Mucosa of stomach (tissue), 1 donor: ENCODE measurements at regions not wholly inside any gene's neighbourhood (a gene's known extent, or its start where the extent isn't known, plus 50 kb on each side); places are given as distances from the start of the nearest gene placed in this dataset.

Experiments used
- H3K27me3 ChIP-seq: one replicate; pipeline ENCODE4 v1.7.0; 2013; ENCODE audit warnings: mild to moderate bottlenecking, low read length; ENCODE audit not compliant: control insufficient read depth, insufficient read depth
- H3K36me3 ChIP-seq: one replicate; pipeline ENCODE4 v1.7.0; 2013; ENCODE audit warnings: low read length; ENCODE audit not compliant: control insufficient read depth, insufficient read depth
- H3K4me1 ChIP-seq: one replicate; pipeline ENCODE4 v1.7.0; 2013; ENCODE audit warnings: mild to moderate bottlenecking, low read length; ENCODE audit not compliant: control insufficient read depth, insufficient read depth
- H3K4me3 ChIP-seq: one replicate; pipeline ENCODE4 v1.7.0; 2013; ENCODE audit warnings: low read length
- H3K9ac ChIP-seq: one replicate; pipeline ENCODE4 v1.7.0; 2013; ENCODE audit warnings: mild to moderate bottlenecking, low read length, moderate library complexity
- H3K9me3 ChIP-seq: one replicate; pipeline ENCODE4 v1.7.0; 2013; ENCODE audit warnings: mild to moderate bottlenecking, low read length, moderate library complexity; ENCODE audit not compliant: control insufficient read depth
- donor health status: Pancreatic carcinoma.

- H3K36me3 ChIP-seq, result no peaks in the 10 kb centered on the region
- no peak overlapping the region for H3K9ac ChIP-seq
- H3K4me3 ChIP-seq, result no peak overlapping the region
- H3K4me1 ChIP-seq, result peaks cover 15% of the 10 kb centered on the region
- no peaks in the 10 kb centered on the region for H3K27me3 ChIP-seq
- H3K9me3 ChIP-seq, result no peaks in the 10 kb centered on the region
Observed at GRCh38 chr5:125560476-125561225, 814.2 kb upstream of the ZNF608 start.

- H3K9me3 ChIP-seq, result no peaks in the 10 kb centered on the region
- no peaks in the 10 kb centered on the region for H3K27me3 ChIP-seq
- H3K4me1 ChIP-seq, result peaks cover 4% of the 10 kb centered on the region
- no peak overlapping the region for H3K9ac ChIP-seq
- no peak overlapping the region for H3K4me3 ChIP-seq
- H3K36me3 ChIP-seq, result no peaks in the 10 kb centered on the region
Observed at GRCh38 chr5:125564317-125564975, 818.0 kb upstream of the ZNF608 start.

- no peak overlapping the region for H3K4me3 ChIP-seq
- no peaks in the 10 kb centered on the region for H3K9me3 ChIP-seq
- no peak overlapping the region for H3K9ac ChIP-seq
- H3K36me3 ChIP-seq, result no peaks in the 10 kb centered on the region
- H3K27me3 ChIP-seq, result no peaks in the 10 kb centered on the region
- H3K4me1 ChIP-seq, result no peaks in the 10 kb centered on the region
Observed at GRCh38 chr5:125574491-125575044, 828.1 kb upstream of the ZNF608 start.

- Histone ChIP-seq H3K27me3 (no peaks in the 10 kb centered on the region), H3K4me3 (no peak overlapping the region), H3K36me3 (no peaks in the 10 kb centered on the region), H3K4me1 (no peaks in the 10 kb centered on the region), H3K9ac (no peak overlapping the region), H3K9me3 (no peaks in the 10 kb centered on the region)
Observed at GRCh38 chr5:125575171-125575890, 828.9 kb upstream of the ZNF608 start.

- H3K4me3 ChIP-seq, result no peak overlapping the region
- no peaks in the 10 kb centered on the region for H3K36me3 ChIP-seq
- no peaks in the 10 kb centered on the region for H3K9me3 ChIP-seq
- H3K9ac ChIP-seq, result no peak overlapping the region
- H3K4me1 ChIP-seq, result no peaks in the 10 kb centered on the region
- H3K27me3 ChIP-seq, result no peaks in the 10 kb centered on the region
Observed at GRCh38 chr5:125575891-125576505, 829.6 kb upstream of the ZNF608 start.

GRCh38 chr5:125576822-125577221, 830.4 kb upstream of the ZNF608 start:
- Histone ChIP-seq H3K36me3 (no peaks in the 10 kb centered on the region), H3K9ac (no peak overlapping the region)

GRCh38 chr5:125578551-125578950, 832.1 kb upstream of the ZNF608 start:
- Histone ChIP-seq H3K4me3 (no peak overlapping the region), H3K9ac (no peak overlapping the region), H3K36me3 (no peaks in the 10 kb centered on the region), H3K4me1 (no peaks in the 10 kb centered on the region), H3K27me3 (no peaks in the 10 kb centered on the region), H3K9me3 (no peaks in the 10 kb centered on the region)

More at GRCh38 chr5:125576822-125577221, 830.4 kb upstream of the ZNF608 start:
- no peaks in the 10 kb centered on the region for H3K4me1 ChIP-seq
- H3K9me3 ChIP-seq, result no peaks in the 10 kb centered on the region
- no peaks in the 10 kb centered on the region for H3K27me3 ChIP-seq
- no peak overlapping the region for H3K4me3 ChIP-seq

- Histone ChIP-seq H3K9me3 (no peaks in the 10 kb centered on the region), H3K36me3 (no peaks in the 10 kb centered on the region), H3K4me1 (no peaks in the 10 kb centered on the region), H3K27me3 (no peaks in the 10 kb centered on the region), H3K9ac (no peak overlapping the region), H3K4me3 (no peak overlapping the region)
Observed at GRCh38 chr5:125579182-125579581, 832.7 kb upstream of the ZNF608 start.

GRCh38 chr5:125581311-125581710, 834.9 kb upstream of the ZNF608 start:
- Histone ChIP-seq H3K4me3 (no peak overlapping the region), H3K36me3 (no peaks in the 10 kb centered on the region), H3K9me3 (no peaks in the 10 kb centered on the region), H3K4me1 (no peaks in the 10 kb centered on the region), H3K9ac (no peak overlapping the region), H3K27me3 (no peaks in the 10 kb centered on the region)

- Histone ChIP-seq H3K4me3 (no peak overlapping the region), H3K9ac (no peak overlapping the region), H3K4me1 (no peaks in the 10 kb centered on the region), H3K9me3 (no peaks in the 10 kb centered on the region), H3K27me3 (no peaks in the 10 kb centered on the region), H3K36me3 (no peaks in the 10 kb centered on the region)
Observed at GRCh38 chr5:125582352-125582751, 835.9 kb upstream of the ZNF608 start.

- Histone ChIP-seq H3K4me1 (no peaks in the 10 kb centered on the region), H3K9ac (no peak overlapping the region), H3K4me3 (no peak overlapping the region), H3K9me3 (no peaks in the 10 kb centered on the region), H3K36me3 (no peaks in the 10 kb centered on the region), H3K27me3 (no peaks in the 10 kb centered on the region)
Observed at GRCh38 chr5:125583321-125584139, 837.1 kb upstream of the ZNF608 start.
